ENCODE measurements at regions not wholly inside any gene's neighbourhood (a gene's known extent, or its start where the extent isn't known, plus 50 kb on each side); places are given as distances from the start of the nearest gene placed in this dataset.

DNA sequence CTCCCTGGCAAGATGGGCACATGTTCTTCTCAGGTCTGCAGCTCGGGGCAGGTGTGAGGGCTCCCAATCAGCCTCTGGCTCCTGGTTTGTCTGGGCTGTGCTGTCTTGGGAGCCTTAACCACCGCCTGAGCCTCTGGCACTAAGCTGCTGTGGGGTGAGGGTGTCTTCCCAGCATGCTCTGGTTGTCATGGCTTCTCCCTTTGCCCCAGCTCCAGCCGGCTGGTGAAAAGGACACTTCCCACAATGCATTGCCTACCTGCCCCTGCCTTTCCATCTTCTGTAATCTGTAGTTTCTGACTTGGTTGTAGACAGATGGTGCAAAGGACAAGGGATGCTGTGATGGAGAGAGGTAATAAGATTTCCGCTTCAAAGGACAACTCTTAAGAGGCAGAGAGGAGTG lies 295.3 kb downstream of the TLE3 start:
- TF ChIP-seq, protein P1, sequence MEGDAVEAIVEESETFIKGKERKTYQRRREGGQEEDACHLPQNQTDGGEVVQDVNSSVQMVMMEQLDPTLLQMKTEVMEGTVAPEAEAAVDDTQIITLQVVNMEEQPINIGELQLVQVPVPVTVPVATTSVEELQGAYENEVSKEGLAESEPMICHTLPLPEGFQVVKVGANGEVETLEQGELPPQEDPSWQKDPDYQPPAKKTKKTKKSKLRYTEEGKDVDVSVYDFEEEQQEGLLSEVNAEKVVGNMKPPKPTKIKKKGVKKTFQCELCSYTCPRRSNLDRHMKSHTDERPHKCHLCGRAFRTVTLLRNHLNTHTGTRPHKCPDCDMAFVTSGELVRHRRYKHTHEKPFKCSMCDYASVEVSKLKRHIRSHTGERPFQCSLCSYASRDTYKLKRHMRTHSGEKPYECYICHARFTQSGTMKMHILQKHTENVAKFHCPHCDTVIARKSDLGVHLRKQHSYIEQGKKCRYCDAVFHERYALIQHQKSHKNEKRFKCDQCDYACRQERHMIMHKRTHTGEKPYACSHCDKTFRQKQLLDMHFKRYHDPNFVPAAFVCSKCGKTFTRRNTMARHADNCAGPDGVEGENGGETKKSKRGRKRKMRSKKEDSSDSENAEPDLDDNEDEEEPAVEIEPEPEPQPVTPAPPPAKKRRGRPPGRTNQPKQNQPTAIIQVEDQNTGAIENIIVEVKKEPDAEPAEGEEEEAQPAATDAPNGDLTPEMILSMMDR (conservative IDR thresholded peaks at IDR 0.05 in 1 of 2, IDR thresholded peaks at IDR 0.05 in 1 of 2; ENCODE audit: low read depth in 1 of 2, low read length in 2 of 2): no peak
- TF ChIP-seq EZH2 (IDR thresholded peaks at IDR 0.05; ENCODE audit: low read length, missing control alignments): no peak
- Histone ChIP-seq H2AFZ (ENCODE audit: low read length) (no peak overlapping the region), H3K9me3 (ENCODE audit: control insufficient read depth, insufficient read depth, low read depth, low read length) (no peaks in the 10 kb centered on the region), H3K27ac (ENCODE audit: insufficient read depth, low read length) (no peak overlapping the region), H3K27me3 (ENCODE audit: control insufficient read depth, insufficient read depth, low read length) (no peaks in the 10 kb centered on the region), H3K4me2 (ENCODE audit: extremely low read depth, insufficient read depth, low read length) (no peak overlapping the region), H3K9ac (ENCODE audit: insufficient read depth, low read length) (no peak overlapping the region), H3K36me3 (ENCODE audit: control insufficient read depth, insufficient read depth, low read length) (no peaks in the 10 kb centered on the region), H4K20me1 (ENCODE audit: control insufficient read depth, extremely low read depth, insufficient read depth, low read length) (no peaks in the 10 kb centered on the region), H3K79me2 (ENCODE audit: control insufficient read depth, insufficient read depth, low read length) (no peaks in the 10 kb centered on the region), H3K4me3 (replicated peaks in 1 of 4; ENCODE audit: control extremely low read depth in 1 of 4, insufficient read depth in 1 of 4, low read depth in 3 of 4, low read length in 4 of 4) (no peak overlapping the region), H3K4me1 (ENCODE audit: control insufficient read depth, extremely low read depth, insufficient read depth, low read length) (no peaks in the 10 kb centered on the region)
- no peak for DNase-seq (ENCODE audit: low read depth in 2 of 2)

DNA sequence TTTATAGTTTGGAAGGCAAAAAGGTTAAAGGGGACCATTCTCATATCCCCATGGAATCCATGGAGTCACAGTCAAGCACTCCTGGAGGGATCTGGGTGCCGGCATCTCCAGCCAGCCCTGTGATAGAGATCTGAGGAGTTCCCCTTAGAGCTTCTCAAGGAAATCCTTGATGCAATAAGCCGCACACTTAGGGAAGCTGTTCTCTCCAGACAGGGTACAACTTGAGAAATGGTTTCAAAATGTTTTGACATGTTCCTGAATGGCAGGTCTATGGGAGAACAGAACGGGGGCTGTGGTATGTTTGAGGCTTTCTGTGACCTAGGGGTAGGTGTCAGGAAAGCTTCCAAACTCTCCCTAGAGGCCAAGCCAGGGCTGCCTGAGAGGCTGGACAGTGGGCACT lies 292.9 kb downstream of the TLE3 start:
- Histone ChIP-seq H3K9me3 (ENCODE audit: control insufficient read depth, insufficient read depth, low read depth, low read length) (no peaks in the 10 kb centered on the region), H3K4me3 (replicated peaks in 1 of 4; ENCODE audit: control extremely low read depth in 1 of 4, insufficient read depth in 1 of 4, low read depth in 3 of 4, low read length in 4 of 4) (no peak overlapping the region), H3K4me1 (ENCODE audit: control insufficient read depth, extremely low read depth, insufficient read depth, low read length) (no peaks in the 10 kb centered on the region), H3K4me2 (ENCODE audit: extremely low read depth, insufficient read depth, low read length) (no peak overlapping the region), H3K36me3 (ENCODE audit: control insufficient read depth, insufficient read depth, low read length) (no peaks in the 10 kb centered on the region), H3K79me2 (ENCODE audit: control insufficient read depth, insufficient read depth, low read length) (no peaks in the 10 kb centered on the region), H3K9ac (ENCODE audit: insufficient read depth, low read length) (no peak overlapping the region), H2AFZ (ENCODE audit: low read length) (no peak overlapping the region), H3K27me3 (ENCODE audit: control insufficient read depth, insufficient read depth, low read length) (no peaks in the 10 kb centered on the region), H4K20me1 (ENCODE audit: control insufficient read depth, extremely low read depth, insufficient read depth, low read length) (no peaks in the 10 kb centered on the region), H3K27ac (ENCODE audit: insufficient read depth, low read length) (no peak overlapping the region)
- DNase-seq (ENCODE audit: low read depth in 2 of 2): no peak
- no peak for TF ChIP-seq EZH2 (IDR thresholded peaks at IDR 0.05; ENCODE audit: low read length, missing control alignments)
- TF ChIP-seq, protein P1 (conservative IDR thresholded peaks at IDR 0.05 in 1 of 2, IDR thresholded peaks at IDR 0.05 in 1 of 2; ENCODE audit: low read depth in 1 of 2, low read length in 2 of 2): no peak

DNA sequence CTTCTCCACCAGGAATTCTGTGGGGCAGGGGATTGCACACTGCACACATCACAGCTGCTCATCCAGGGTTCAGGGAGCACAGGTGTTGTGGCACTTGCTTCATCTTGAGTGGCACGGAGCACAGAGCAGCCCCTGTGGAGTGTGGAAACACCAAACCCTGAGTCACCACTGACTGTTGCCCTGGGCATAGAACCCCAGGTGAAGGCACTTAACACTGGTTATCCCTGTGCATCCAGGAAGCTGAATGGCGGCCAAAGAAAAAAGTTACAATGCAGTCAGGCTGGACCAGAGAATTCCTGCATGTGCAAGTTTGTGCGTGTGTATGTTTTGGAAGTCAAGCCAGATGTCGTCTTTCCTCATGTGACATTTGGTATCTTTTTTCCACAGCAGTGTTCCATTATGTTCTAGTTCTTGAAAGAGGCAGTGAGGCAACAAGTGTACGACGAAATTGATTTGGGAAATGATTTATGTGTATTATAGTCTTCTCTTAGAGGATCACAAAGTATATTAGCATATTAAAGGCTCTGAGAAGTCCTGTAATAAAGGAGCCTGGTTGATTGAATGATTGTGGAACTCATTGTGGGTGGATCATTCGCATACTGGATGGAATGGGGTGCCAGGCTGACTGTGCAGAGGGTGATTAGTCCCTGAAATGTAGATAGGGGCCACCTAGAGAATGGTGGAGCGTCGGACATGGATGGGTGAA lies 292.3 kb downstream of the TLE3 start:
- DNase-seq (ENCODE audit: low read depth in 2 of 2): no peak
- Histone ChIP-seq H3K4me2 (ENCODE audit: extremely low read depth, insufficient read depth, low read length) (no peak overlapping the region), H3K9ac (ENCODE audit: insufficient read depth, low read length) (no peak overlapping the region), H3K36me3 (ENCODE audit: control insufficient read depth, insufficient read depth, low read length) (no peaks in the 10 kb centered on the region), H3K9me3 (ENCODE audit: control insufficient read depth, insufficient read depth, low read depth, low read length) (no peaks in the 10 kb centered on the region), H4K20me1 (ENCODE audit: control insufficient read depth, extremely low read depth, insufficient read depth, low read length) (no peaks in the 10 kb centered on the region), H3K27me3 (ENCODE audit: control insufficient read depth, insufficient read depth, low read length) (no peaks in the 10 kb centered on the region), H2AFZ (ENCODE audit: low read length) (no peak overlapping the region), H3K4me3 (replicated peaks in 1 of 4; ENCODE audit: control extremely low read depth in 1 of 4, insufficient read depth in 1 of 4, low read depth in 3 of 4, low read length in 4 of 4) (no peak overlapping the region), H3K79me2 (ENCODE audit: control insufficient read depth, insufficient read depth, low read length) (no peaks in the 10 kb centered on the region), H3K4me1 (ENCODE audit: control insufficient read depth, extremely low read depth, insufficient read depth, low read length) (no peaks in the 10 kb centered on the region), H3K27ac (ENCODE audit: insufficient read depth, low read length) (no peak overlapping the region)
- TF ChIP-seq EZH2 (IDR thresholded peaks at IDR 0.05; ENCODE audit: low read length, missing control alignments): no peak
- TF ChIP-seq, protein P1 (conservative IDR thresholded peaks at IDR 0.05 in 1 of 2, IDR thresholded peaks at IDR 0.05 in 1 of 2; ENCODE audit: low read depth in 1 of 2, low read length in 2 of 2): no peak
